ENCODE measurements at regions not wholly inside any gene's neighbourhood (a gene's known extent, or its start where the extent isn't known, plus 50 kb on each side); places are given as distances from the start of the nearest gene placed in this dataset.

- TF ChIP-seq CTCF (IDR thresholded peaks at IDR 0.05; ENCODE audit: low read depth, low read length) (no peak), POLR2A (IDR thresholded peaks at IDR 0.05; ENCODE audit: extremely low read depth, insufficient read length) (no peak)
Observed at GRCh38 chr4:120211408-120212015, 144.9 kb upstream of the MAD2L1 start.
